HK-2 (cell line): ENCODE measurements at regions not wholly inside any gene's neighbourhood (a gene's known extent, or its start where the extent isn't known, plus 50 kb on each side); places are given as distances from the start of the nearest gene placed in this dataset.

Source experiments
- DNase-seq: peaks from one replicate; pipeline ENCODE4 v3.0.0-alpha.2; 2018; ENCODE audit not compliant: unreplicated experiment

DNA sequence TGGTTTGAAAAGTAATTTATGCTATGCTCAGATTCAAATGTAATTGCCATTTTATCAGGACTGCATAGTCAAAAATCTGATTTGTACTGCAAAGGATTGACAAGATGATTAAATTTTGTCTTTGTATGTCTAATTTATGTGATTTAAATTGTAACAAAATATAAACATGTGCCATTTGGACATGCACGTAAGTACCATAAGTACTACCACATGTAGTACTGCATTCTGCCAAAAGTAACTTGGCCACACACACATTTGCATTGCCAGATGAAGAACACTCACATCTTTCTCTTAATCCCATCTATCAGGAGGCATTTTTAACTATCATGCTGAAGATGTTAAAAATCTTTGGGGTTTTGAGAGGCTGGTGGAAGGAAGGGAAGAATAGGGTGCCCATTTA lies 133.3 kb downstream of the KLF12 start:
- DNase-seq = no peak

DNA sequence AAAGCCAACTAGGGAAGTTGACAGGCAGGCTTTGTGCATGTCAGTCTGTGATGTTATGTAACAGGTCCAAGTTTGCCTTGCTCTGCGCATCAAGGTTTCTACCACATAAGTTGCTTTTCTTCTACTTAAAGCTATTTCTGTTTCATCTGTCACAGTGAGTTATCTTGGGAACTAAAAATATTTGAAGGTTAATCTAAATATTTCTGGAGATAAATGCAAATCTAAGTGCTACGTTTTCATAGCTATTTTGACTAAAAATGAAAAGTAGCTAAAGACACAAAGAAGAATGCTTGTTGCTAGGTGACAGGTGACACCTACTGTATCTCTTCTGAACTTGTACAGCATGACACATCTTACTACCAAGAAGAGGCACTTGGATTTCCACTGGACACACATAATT lies 135.6 kb downstream of the KLF12 start:
- no peak for DNase-seq

DNA sequence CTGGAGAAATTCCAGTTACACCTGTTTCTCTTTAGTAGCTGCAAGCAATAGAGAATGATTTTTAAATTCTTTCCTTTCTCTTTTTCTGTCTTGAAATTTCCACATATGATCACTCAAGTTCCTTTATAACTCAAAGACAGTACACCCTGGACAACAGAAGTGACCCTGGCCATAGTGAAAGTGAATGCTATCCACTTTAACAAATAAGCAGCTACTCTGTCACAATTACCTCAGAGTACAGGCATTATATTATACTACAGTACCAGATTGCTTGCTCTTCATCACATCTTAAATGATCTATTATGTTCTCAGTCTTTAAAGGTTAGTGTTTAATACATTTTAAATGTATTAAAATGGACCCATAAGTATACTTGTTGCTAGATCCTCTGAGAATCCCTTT lies 136.2 kb downstream of the KLF12 start:
- DNase-seq = no peak

DNA sequence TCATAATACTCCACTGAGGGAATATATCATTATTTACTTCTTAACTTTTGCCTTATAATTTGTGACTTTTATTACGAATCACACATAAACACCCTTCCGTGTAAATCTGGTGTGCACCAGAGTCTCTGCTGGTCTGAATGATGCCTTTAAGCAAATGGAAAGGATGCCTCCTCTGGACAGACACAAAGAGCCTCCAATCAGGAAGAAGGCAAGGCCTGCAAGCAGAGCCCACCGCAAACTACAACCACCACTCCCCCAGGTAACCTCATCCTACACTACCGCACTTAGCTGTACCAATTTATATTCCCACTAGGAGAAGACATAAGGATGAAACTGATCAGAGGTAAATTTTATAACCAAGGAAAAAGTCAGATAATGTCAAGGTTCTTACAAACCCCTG lies 137.6 kb downstream of the KLF12 start:
- no peak for DNase-seq

DNA sequence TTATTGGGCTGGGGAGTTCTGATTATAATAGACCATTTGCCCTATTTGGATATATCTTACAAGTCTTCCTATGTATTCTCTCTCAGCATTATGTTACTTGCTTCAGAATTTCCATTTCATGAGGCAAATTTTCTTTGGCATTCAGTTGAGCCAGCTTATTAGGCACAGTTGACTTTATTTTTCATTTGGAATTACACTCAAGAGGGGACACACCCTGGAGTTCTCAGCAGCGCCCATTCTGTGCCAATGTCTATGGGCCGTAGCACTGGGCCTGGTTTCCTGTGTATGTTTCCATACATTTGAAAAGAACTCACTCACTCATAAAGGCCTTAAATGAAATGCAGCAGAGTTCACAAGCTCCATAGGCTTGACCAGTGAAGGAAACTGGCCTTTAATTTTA lies 138.5 kb downstream of the KLF12 start:
- DNase-seq = no peak

DNA sequence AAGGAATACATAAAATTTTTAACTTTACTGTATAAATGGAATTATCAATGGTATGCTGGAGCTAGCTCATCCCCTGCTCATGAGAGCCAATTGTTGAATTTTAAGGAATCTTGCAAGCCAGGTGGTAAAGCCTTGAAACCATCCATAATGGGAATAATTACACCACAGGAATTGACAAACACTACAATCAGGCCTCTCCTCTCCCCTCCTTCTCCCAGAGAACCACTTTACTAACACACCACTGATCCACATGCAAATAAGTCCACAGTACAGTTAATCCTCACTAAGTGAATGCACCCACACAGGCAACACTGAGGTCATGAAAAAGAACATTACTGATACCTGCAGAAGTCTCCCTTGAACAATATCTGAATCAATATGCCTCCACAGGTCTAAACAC lies 140.5 kb downstream of the KLF12 start:
- DNase-seq = no peak

DNA sequence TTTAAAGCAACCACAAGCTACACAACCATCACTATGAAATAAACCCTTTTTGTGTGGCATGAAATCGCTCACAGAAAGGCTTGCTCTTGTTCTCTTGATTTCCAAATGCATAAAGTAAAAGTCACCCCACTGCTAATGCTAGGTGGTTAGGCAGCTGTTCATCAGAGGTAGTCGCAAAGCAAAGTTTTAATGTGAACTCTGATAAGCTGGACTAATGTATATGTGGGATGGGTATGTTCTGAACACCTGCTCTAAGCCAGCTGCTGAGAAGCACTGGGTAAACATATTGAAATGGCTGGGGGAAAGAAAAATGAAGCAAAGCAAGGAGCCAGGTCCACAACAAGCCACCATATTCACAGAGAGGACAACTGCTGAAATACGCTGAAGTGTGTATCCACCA lies 142.3 kb downstream of the KLF12 start:
- DNase-seq = no peak

DNA sequence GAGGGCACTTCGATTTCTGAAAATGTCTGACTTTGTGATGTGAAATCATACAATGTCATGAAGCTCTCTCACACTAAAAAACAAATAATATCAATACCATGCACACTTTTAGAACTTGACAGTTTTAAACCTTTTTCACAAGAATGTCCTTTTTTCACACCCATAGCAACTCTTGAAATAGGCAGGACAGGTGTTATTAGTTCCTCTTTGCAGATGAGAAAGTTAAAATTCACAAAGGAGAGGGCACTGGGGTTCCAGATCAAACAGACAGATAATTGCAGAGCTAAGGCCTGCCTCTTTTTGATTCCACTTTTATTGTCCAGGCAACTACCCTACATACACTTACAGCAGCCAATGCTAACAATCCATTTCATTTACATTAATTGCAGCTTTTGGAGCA lies 142.8 kb downstream of the KLF12 start:
- DNase-seq = no peak

DNA sequence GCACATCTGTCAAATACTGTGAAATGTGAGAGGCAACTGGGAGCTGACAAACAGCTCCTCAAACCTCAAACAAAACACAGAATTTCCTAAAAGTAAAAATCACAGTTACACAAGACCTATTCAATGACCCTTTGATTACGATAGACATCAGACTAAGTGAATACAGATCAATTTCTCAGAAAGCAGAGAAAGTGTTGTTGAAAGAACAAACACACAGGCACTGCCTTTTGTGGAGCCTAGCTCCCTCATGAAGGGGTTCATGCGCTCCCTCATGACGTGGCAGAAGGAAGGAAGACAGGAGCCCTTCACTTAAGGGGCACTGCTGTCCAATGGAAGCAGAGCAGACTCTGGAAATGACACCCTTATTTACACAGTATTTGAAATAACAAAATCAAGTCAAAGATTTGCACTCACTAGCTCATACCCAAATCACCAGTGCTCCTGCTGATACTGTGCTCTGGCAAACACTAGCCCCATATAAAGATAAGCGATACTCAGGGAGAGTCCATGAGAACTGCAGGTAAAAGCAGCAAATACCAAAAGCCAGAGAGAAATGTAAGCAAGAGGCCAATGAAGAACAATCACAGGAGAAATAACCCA lies 144.9 kb downstream of the KLF12 start:
- no peak for DNase-seq

DNA sequence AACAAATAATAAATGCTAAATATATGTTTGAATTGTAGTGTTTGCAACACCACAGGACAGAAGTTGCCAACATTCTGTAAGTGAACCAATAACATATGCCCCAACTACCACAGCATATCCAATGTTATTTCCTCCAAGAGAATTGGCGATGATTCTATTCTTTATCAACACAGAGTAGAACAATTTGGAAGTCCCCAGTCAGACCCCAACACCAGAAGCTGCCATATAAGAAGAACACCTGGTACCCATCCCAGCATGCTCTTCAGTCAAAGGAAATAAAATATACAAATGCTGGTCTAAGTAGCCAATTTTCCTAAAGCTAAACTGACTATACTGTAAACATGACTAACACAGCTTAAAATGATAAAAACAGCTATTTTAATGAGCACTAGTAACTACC lies 145.7 kb downstream of the KLF12 start:
- DNase-seq = no peak

DNA sequence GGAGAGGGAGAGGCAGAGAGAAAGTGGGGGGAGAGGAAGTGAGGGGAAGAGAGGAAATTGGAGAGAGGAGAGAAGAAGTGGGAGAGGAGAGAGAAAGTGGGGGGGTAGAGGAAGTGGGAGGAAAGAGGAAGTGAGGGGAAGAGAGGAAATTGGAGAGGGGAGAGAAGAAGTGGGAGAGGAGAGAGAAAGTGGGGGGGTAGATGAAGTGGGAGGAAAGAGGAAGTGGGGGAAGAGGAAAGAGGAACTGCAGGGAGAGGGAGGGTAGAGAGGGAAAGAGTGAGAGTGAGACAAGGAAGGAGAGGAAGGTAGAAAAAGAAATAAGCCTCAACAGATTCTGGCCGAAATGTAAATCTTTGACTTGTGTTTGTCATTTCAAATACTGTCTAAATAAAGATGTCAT lies 146.6 kb downstream of the KLF12 start:
- no peak for DNase-seq

DNA sequence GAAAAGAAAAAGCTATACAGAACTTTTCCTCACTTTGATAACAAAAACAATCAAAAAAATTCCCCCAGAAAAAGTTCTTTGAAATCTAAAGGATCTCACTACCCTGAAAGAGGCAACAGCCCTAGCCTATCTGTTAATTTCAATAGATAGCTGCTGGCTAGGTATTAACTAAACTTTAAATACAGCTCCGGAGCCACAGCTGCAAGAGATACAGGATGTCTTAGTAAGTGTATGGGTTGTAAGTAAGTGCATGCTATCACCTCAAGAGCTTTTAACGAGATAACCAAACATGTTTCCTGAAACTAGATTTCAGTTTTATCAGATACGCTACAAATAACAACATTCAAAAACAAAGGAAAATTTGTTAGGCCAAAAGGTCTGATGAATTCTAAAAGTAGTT lies 148.4 kb downstream of the KLF12 start:
- DNase-seq = no peak

DNA sequence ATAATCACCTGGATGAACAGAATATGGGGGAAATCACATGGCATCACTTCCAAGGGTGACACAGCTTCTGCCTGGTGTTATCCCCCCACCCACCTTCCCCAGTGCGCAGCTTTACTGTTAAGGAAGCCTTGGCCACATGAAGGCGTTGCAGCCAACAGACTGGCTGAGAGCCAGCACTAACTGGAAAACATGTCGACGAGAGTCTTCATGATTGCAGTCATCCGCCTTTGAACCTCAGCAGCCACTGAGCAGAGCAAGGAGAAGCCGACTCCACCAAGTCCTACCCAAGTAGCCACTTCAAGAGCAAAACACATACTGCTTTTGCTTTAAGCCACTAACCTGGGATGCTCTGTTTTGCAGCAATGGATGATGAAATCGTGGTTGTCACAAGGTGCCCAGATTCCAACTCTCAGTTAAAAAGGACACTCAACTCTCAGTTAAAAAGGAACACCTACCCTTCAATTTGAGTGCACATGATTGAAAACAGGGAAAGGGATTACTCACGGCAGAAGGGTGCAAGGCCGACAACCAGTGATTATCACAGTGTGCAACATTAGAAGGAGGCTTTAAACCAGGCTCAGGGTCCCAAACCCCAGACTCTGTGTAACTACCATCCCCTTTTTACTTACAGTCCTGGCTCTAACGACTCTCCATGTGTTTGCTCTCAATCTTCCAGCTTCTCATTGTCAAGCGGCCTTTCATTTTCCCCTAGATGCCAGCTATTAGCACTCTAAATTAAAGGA lies 149.1 kb downstream of the KLF12 start:
- DNase-seq = no peak

DNA sequence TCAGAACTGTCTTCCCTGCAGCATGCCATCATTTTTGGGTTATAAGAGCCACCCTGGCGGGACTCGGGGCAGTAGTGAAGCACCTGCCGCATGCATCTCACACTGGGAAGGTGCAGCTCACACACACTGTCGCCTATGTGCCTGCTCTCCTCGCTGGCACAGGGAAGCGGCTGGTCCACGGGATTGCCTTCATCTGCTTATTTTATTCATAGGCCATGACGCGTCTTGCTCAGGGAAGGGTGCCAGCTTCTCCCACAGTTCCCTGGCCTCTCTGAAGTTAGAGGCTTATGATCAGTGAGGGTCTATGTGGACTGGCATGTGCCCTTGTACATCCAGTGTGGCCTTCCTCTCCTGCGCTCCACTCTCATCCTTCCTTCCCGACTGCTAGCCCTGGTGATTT lies 150.0 kb downstream of the KLF12 start:
- DNase-seq = no peak

DNA sequence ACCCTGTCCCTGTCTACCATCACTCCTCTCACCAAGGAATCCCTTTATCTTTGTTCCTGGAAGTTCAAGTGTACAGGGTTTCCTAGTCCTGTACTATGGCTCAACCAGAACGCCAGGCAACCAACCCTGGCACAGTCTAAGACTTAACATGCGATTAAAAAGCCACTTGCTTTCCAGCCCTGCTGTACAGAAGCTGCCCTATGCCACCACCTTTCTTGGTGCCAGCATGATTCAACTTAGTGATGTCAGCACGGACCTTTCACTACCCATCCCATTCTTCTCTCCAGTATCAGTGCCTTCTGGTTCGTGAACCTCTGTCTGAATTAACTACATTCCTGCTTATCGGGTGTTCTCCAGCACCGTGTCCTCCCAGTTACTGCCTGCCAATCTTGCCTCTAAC lies 151.1 kb downstream of the KLF12 start:
- DNase-seq = no peak

DNA sequence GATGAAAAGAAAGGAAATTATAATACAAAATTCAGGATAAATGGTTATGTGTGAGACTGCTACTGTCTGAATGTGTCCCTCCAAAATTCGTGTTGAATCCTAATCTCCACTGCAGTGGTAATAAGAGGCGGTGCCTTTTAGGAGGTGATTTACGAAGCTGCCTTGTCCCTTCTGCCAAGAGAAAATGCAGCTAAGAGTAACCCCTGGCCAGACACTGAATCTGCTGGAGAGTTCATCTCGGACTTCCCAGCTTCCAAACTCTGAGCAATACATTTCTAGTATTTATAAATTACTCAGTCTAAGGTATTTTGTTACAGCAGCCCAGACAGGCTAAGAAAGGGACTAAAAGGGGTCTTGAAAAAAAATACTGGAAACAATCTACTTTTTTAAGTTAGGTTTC lies 152.6 kb downstream of the KLF12 start:
- no peak for DNase-seq

DNA sequence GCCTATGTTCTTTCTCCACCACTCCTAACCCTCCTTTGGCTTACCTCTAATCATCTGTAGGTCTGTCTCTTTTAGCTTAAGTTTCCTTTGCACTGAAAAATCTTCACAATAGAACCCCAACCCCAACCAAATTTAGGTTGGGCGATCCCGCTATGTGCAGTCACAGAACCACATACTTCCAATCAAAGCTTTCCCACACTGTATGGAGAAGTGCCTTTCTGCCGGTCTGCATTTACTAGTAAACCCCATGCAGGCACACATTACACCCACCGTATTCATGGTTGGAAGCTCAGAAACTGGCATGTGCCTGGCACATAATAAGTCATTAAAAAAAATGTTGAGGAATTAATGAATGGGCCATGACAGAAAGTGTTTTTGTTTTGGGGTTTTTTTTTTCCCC lies 158.4 kb downstream of the KLF12 start:
- no peak for DNase-seq

DNA sequence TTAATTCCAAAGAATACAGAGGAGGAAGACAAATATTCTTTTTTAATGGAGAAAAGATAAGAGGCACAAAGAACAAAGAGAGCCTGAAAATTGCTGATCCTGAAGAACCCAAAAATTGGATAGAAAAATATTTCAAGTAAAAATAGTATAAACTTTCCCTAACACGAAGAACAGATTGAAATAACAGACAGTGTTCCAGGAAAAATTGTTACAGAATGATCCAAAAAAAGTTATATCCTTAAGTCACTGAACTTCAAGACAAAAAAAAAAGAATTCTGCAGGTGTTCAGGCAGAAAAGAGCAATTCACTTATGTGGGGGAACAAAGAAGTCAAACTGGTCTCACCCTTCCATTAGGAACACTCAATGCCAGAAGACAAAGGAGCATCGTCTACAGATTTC lies 160.2 kb downstream of the KLF12 start:
- no peak for DNase-seq

DNA sequence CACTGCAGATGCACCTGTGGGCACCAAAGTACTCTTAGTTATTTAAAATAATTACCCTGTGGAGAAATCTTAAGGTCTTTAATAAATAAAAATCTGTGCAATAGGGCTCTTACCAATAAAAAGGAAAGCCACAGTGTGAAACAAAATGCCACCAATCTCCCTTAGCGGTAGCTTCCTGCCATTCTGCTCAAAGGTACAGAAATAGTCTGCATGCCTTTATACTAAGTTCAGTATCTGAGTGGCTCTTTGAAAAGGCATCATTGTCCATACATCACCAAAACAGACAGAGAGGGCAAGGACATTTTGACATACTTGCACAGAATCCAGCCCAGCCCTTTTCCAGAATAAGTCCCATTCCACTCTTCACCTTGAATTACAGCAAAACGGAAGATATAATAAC lies 161.0 kb downstream of the KLF12 start:
- no peak for DNase-seq

DNA sequence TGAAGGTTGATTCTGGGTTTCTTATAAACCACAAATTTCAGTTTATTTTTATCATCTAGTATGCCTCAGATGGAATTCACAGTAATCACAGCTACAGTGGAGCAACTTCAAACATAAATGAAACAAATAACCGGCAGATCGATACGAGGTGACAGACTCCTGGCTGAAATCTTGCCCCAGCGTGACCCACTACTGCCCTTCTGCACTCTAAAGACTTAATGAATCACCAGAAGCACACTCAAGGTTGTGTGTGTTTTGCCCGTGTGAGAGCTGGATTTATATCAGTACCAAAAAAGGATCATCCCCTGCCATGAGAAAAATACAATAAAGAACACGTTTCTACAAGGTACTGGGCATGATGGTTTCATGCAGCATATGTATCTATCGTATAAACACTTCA lies 161.7 kb downstream of the KLF12 start:
- DNase-seq = no peak

DNA sequence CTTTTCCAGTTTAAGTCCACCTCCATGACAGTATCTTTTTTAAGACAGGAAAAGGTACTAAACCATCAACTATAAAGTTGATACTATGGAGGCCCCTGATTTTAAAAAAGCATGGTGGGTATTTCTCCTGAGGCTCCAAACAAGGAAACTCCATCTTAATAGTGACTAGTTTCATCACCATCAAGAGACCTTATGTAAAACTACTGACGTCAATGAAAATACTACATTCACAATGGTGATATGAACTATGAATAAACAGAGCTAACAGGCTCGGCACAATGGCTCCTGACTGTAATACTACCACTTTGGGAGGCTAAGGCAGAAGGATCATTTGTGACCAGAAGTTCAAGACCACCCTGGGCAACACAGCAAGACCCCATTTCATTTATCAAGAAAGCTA lies 162.7 kb downstream of the KLF12 start:
- DNase-seq = no peak

DNA sequence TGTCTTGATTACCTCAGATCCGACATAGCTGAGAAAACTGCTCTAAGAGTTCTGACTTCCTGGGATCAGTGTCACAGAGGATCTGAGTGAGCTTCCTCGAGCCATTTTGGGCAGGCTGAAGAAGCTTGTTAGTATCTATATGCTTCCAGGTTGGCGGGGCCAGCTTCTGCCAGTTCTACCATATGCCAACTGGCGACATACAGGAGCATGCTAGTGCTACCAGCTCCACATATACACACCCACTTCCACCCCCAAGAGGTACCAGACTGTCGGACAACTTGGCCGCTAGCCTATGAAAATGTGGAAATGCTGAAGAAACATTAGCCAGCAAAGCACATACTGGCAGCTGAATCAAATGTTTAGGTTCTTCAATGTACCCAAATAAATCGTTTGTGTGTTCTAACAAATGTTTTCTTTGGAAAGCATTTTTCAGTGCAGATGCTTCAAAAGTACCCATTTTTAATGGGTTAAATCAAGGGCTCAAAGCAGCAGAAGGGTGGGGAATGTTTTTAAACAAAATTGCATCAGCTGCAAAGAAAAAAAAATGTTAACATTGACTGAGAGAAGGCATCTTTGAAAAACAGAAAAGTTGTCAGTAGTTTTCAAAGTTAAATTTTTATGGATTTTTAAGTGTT lies 163.7 kb downstream of the KLF12 start:
- no peak for DNase-seq

DNA sequence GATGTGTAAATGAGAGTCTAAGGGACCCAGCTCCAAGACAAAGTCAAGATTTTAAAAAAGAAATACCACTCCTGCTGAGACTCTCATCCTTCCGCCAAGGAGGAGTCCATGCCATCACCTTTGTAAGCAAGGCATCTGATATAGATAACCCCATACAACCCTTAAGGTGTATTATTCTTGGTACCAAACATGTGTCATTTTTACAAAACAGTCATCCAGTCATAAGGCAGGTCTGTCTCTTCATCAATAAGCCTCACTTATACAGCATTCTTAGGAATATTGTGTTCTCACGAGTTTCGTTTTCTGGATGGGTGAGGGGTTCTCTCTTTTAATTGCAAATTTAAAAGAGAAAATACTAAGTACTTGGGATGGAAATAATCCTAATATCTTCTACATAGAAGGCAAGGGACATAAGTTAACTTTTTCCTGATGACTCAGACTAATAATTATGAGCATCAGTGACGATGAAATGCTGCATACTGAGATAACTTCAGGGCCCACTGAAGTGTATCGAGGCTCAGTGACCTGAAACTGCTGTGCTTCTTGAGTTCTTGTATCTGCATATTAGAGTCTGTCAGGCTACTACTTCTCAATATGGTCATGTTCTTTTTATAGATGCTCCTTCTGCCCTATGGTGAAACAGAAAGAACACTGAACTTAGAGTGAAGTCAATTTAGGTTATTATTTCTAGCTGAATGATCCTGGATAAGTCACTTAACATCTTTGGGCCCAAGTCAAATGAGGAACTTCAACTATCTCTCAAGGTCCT lies 166.6 kb downstream of the KLF12 start:
- no peak for DNase-seq
